Ovary (tissue), 7 donors: ENCODE measurements at regions not wholly inside any gene's neighbourhood (a gene's known extent, or its start where the extent isn't known, plus 50 kb on each side); places are given as distances from the start of the nearest gene placed in this dataset.

Experiments used
- DNase-seq, 5 donors: peaks; one replicate each; pipeline ENCODE4 v3.0.0-alpha.2; 2019 to 2020
- H3K27ac ChIP-seq, 2 donors: fragments of 200-600 bp; one replicate each; pipeline versions ENCODE4 v1.5.1 to v1.8.0; 2019 to 2022
- H3K27me3 ChIP-seq: fragments of 200-600 bp; one replicate; pipeline ENCODE4 v1.8.0; 2022
- H3K36me3 ChIP-seq: fragments of 200-600 bp; sonication (generic); one replicate; pipeline ENCODE4 v1.5.1; 2019
- H3K4me1 ChIP-seq: one replicate; pipeline ENCODE4 v1.8.1; 2013; ENCODE audit warnings: mild to moderate bottlenecking, moderate library complexity; ENCODE audit not compliant: insufficient read depth
- H3K4me3 ChIP-seq: fragments of 200-600 bp; sonication (generic); one replicate; pipeline ENCODE4 v1.5.1; 2017
- H3K9me3 ChIP-seq, 2 donors: fragments of 200-600 bp in 1 of 2; sonication (generic) in 1 of 2; one replicate each; pipeline versions ENCODE4 v1.5.1 to v1.8.1; 2013 to 2019; ENCODE audit warnings: mild to moderate bottlenecking in 1 of 2, moderate library complexity in 1 of 2
- EP300 ChIP-seq: sonication (generic); formaldehyde crosslinking; IDR thresholded peaks from one replicate; pipeline ENCODE4 v1.6.1; 2017; ENCODE audit warnings: antibody characterized with exemption
- POLR2A ChIP-seq: fragments of 450-650 bp; IDR thresholded peaks from one replicate; pipeline ENCODE4 v1.6.1; 2017; ENCODE audit warnings: antibody characterized with exemption, mild to moderate bottlenecking, moderate library complexity
- WGBS, 3 donors: extraction: QIAGEN DNeasy Blood & Tissue Kit in 1 of 3; methylation state at CpG; one replicate each; pipeline versions ENCODE4 v1.1.5 to v1.1.7; 2013 to 2017; 5-methylcytosine and 5-hydroxymethylcytosine counted together
- intact Hi-C, 4 donors: fragments of 100-400 bp; cut with DNase I; formaldehyde crosslinking; loops; one replicate each; pipeline versions ENCODE4 v1.11.0 to v1.15.1; 2022 to 2023
- TF ChIP-seq, protein P1 (sequence below), 3 donors: fragments of 450-650 bp in 2 of 3; fragments of 200-600 bp in 1 of 3; IDR thresholded peaks; one replicate each; pipeline versions ENCODE4 v1.5.1 to v1.8.0; 2016 to 2022; ENCODE audit warnings: antibody characterized with exemption in 3 of 3, mild to moderate bottlenecking in 1 of 3
- donor health status: DM: no; HTN: no; CAD: no; lungs with moderate emphysema.
- donor health status: DM: no; HTN: no; CAD: no.
- donor health status: Bipolar disorder and iron deficiency.
- donor health status: DM: no; HTN: no; CAD: no.
- donor health status: DM: yes; HTN: yes; CAD: no.

GRCh38 chr2:6163932-6164331, 471.7 kb downstream of the SOX11 start:
- TF ChIP-seq EP300 (no peak), POLR2A (no peak)
- TF ChIP-seq, protein P1, sequence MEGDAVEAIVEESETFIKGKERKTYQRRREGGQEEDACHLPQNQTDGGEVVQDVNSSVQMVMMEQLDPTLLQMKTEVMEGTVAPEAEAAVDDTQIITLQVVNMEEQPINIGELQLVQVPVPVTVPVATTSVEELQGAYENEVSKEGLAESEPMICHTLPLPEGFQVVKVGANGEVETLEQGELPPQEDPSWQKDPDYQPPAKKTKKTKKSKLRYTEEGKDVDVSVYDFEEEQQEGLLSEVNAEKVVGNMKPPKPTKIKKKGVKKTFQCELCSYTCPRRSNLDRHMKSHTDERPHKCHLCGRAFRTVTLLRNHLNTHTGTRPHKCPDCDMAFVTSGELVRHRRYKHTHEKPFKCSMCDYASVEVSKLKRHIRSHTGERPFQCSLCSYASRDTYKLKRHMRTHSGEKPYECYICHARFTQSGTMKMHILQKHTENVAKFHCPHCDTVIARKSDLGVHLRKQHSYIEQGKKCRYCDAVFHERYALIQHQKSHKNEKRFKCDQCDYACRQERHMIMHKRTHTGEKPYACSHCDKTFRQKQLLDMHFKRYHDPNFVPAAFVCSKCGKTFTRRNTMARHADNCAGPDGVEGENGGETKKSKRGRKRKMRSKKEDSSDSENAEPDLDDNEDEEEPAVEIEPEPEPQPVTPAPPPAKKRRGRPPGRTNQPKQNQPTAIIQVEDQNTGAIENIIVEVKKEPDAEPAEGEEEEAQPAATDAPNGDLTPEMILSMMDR (IDR thresholded peaks at IDR 0.05): no peak
- WGBS, 3 donors: 77 to 94% (median 91%) methylated on average over 7 of the region's 7 CpGs
- no peaks in the 10 kb centered on the region for H3K9me3 ChIP-seq
- no peaks in the 10 kb centered on the region for H3K36me3 ChIP-seq
- no peak for DNase-seq
- no peak overlapping the region for H3K4me3 ChIP-seq
- no peak overlapping the region for H3K27ac ChIP-seq
- intact Hi-C loops: no loop called here
- H3K27me3 ChIP-seq: no peaks in the 10 kb centered on the region
- no peaks in the 10 kb centered on the region for H3K4me1 ChIP-seq

DNA sequence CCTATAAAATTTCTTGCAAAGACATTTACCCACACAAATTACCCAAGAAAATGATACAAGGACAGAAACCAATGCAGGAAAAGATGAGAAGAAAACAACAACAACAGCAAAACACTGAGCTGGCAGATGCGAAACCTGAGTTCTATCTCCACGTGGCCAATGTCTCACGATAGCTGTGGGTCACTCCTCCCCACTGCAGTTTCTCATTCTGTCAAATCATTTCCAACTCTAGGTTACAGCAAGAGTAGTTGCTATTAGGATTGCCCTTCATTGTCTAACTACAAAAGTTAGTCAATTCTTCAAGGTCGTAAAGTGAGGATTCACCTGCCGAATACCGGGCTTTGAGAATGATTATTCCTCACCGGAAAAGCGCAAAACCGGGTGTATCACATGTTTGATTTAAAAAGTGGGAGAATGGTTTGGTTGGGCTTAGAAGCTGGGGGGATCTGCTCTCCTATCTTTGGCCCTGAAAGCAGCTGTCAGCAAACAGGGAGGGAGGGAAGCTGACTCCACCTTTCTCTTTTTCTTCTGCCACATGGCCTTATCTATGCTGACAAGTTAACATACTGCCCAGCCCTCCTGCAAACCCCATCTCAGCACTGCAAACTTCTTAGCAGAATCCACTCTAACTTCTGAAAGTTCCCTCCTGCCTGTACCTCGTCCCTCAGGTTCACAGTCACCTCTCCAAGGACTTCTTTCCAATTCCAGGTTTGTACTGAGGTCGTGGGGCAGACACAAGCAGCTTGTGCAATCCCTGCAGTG, 473.0 kb downstream of the SOX11 start:
- intact Hi-C loops: no loop called here
- H3K4me3 ChIP-seq: no peak overlapping the region
- TF ChIP-seq POLR2A: no peak
- TF ChIP-seq, protein P1 (IDR thresholded peaks at IDR 0.05): no peak
- TF ChIP-seq EP300: no peak
- H3K27ac ChIP-seq: no peak overlapping the region
- no peaks in the 10 kb centered on the region for H3K9me3 ChIP-seq
- 6 to 21% (median 13%) methylated on average over 11 of the region's 11 CpGs for WGBS, 3 donors
- DNase-seq: no peak
- no peaks in the 10 kb centered on the region for H3K4me1 ChIP-seq
- no peaks in the 10 kb centered on the region for H3K36me3 ChIP-seq
- no peaks in the 10 kb centered on the region for H3K27me3 ChIP-seq

DNA sequence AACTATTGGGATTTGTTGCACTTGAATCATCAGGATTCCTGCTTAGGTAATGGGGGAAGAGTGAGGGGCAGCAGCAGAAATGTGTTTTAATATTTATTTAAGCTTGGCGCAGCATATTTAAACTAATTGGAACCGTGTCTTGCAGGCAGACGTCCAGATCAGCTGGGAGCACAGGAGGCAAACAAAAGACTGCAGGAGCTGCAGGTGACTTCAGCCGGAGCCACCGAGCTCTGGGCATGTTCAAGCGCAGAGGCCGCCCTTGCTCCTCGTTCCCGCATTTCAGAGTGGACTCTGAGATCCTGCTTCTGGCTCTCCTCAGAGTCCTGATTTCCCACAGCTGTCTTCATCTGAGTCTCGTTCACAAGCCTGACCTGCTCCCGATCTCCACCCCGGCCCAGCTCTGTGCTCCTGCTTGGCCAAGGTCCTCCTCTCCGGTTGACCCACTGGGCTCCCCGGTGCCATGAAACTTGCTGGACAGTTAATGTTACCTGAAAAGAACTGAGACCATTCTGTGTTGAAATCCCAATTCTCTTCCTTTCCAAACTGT, 475.5 kb downstream of the SOX11 start:
- H3K9me3 ChIP-seq: no peaks in the 10 kb centered on the region
- no peak for TF ChIP-seq POLR2A
- no peak for TF ChIP-seq EP300
- TF ChIP-seq, protein P1 (IDR thresholded peaks at IDR 0.05): no peak
- intact Hi-C loops: no loop called here
- H3K4me3 ChIP-seq: no peak overlapping the region
- no peaks in the 10 kb centered on the region for H3K27me3 ChIP-seq
- DNase-seq: no peak
- H3K36me3 ChIP-seq: no peaks in the 10 kb centered on the region
- no peaks in the 10 kb centered on the region for H3K4me1 ChIP-seq
- WGBS, 3 donors: 73 to 80% (median 79%) methylated on average over 14 of the region's 14 CpGs
- no peak overlapping the region for H3K27ac ChIP-seq

DNA sequence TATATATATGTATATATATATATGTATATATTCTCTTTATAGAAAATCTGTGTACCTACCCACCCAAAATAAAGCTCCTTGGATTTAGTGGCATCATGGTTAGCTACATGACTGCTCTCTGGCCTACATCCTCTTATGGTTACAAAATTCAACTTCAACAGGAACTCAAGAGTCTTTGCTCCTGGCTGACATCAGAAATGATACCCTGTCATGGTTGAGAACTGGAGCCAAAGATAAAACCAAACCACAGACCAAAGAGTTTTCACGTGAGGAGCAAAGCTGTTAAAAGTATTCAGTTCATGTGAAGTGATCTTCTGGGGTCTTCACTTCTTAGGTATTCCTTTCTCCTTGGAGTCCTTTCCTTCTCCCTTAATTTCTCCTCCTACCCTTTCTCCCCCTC, 476.3 kb downstream of the SOX11 start:
- intact Hi-C loops: no loop called here
- 67 to 77% (median 73%) methylated on average over 1 of the region's 1 CpG for WGBS, 3 donors

More for the DNA sequence above, 476.3 kb downstream of the SOX11 start:
- H3K36me3 ChIP-seq: no peaks in the 10 kb centered on the region
- no peak overlapping the region for H3K4me3 ChIP-seq
- H3K27ac ChIP-seq: no peak overlapping the region
- DNase-seq: no peak
- H3K27me3 ChIP-seq: no peaks in the 10 kb centered on the region
- no peaks in the 10 kb centered on the region for H3K4me1 ChIP-seq
- TF ChIP-seq POLR2A (no peak), EP300 (no peak)
- TF ChIP-seq, protein P1 (IDR thresholded peaks at IDR 0.05): no peak
- no peaks in the 10 kb centered on the region for H3K9me3 ChIP-seq
